Neural progenitor cell (in vitro differentiated cells): ENCODE measurements at regions not wholly inside any gene's neighbourhood (a gene's known extent, or its start where the extent isn't known, plus 50 kb on each side); places are given as distances from the start of the nearest gene placed in this dataset.

Experiments used
- CTCF ChIP-seq: fragments of 200-600 bp; sonication (generic); IDR thresholded peaks from 2 replicates; pipeline ENCODE4 v1.5.1; 2017; ENCODE audit warnings: antibody characterized with exemption, mild to moderate bottlenecking
- EZH2 ChIP-seq: fragments of 200-600 bp; sonication (generic); IDR thresholded peaks from 2 replicates; pipeline ENCODE4 v1.6.1; 2017; ENCODE audit warnings: antibody characterized with exemption, mild to moderate bottlenecking, moderate library complexity
- EZH2phosphoT487 ChIP-seq: fragments of 200-600 bp; sonication (generic); IDR thresholded peaks from 2 replicates; pipeline ENCODE4 v1.6.1; 2017; ENCODE audit warnings: antibody characterized with exemption

DNA sequence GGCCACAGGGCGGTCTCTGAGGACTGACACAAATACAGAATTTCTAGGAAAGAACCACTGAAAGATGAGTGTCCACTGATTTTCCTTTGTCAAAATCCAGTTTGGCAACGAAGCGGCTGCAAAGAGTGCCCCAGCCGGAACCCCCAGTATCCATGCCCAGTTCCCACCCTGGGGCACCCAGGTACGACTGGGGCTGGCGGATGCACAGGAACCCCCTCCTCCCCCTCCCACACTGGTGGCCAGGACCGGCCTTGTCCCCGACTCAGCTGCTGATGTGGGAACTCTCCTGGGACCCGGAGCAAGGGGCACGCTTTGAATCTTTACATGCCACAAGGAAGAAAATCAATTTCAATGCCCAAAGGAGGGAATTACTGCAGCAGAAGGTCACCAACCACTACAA, 220.8 kb upstream of the ZNF507 start:
- TF ChIP-seq CTCF = no peak
- no peak for TF ChIP-seq EZH2
- TF ChIP-seq EZH2phosphoT487 = no peak
